IMR-90 (cell line): ENCODE measurements at regions not wholly inside any gene's neighbourhood (a gene's known extent, or its start where the extent isn't known, plus 50 kb on each side); places are given as distances from the start of the nearest gene placed in this dataset.

Experiments used
- ATAC-seq: fragments of 200-7000 bp; cut with Tn5 transposase; 2 replicates; pipeline ENCODE4 v1.9.1; 2020; ENCODE audit warnings: low read depth, mild to moderate bottlenecking, moderate library complexity
- BruUV-seq: library from RNA; stranded (reverse); fragments of 400-500 nt; replicated peaks from 2 replicates; lab custom pipeline; 2021; lab: Mats Ljungman, UMichigan
- CTCF ChIA-PET: fragments of 300-600 bp; formaldehyde crosslinking; extraction: SDS; loops from one replicate; lab custom pipeline; 2021; ENCODE audit warnings: antibody characterized with exemption; lab: Yijun Ruan, JAX
- POLR2A ChIA-PET: fragments of 300-600 bp; sonication (Branson Sonifier 250); formaldehyde crosslinking; loops from one replicate; lab custom pipeline; 2022; ENCODE audit warnings: antibody characterized with exemption; ENCODE audit not compliant: unreplicated experiment; lab: Charles Lee
- DNase-seq: peaks from one replicate; pipeline ENCODE4 v3.0.0; 2013
- H2AFZ ChIP-seq: replicated peaks from 2 replicates; pipeline ENCODE3; 2013; ENCODE audit warnings: low read length, mild to moderate bottlenecking; ENCODE audit not compliant: poor library complexity
- H2AK5ac ChIP-seq: 2 replicates; pipeline ENCODE4 v1.6.1; 2013; ENCODE audit warnings: low read depth, low read length, inconsistent platforms
- H2AK9ac ChIP-seq: replicated peaks from 2 replicates; pipeline ENCODE3; 2013; ENCODE audit warnings: mild to moderate bottlenecking, low read depth, low read length, moderate library complexity; ENCODE audit not compliant: poor library complexity
- H2BK120ac ChIP-seq: 2 replicates; pipeline ENCODE4 v1.6.1; 2013; ENCODE audit warnings: low read depth, low read length, inconsistent platforms
- H2BK15ac ChIP-seq: 3 replicates; pipeline ENCODE4 v1.6.1; 2013; ENCODE audit warnings: low read depth, low read length, inconsistent platforms
- H2BK20ac ChIP-seq: 2 replicates; pipeline ENCODE4 v1.6.1; 2013; ENCODE audit warnings: low read depth, mild to moderate bottlenecking, inconsistent platforms, low read length, moderate library complexity
- H2BK5ac ChIP-seq: 2 replicates; pipeline ENCODE4 v1.6.1; 2013; ENCODE audit warnings: mild to moderate bottlenecking, low read depth, low read length, inconsistent platforms; ENCODE audit not compliant: poor library complexity, severe bottlenecking
- H3K14ac ChIP-seq: replicated peaks from 2 replicates; pipeline ENCODE4 v1.6.1; 2013; ENCODE audit warnings: low read depth, low read length, inconsistent platforms
- H3K18ac ChIP-seq: 2 replicates; pipeline ENCODE4 v1.6.1; 2013; ENCODE audit warnings: low read depth, low read length, control low read depth
- H3K23ac ChIP-seq: 2 replicates; pipeline ENCODE4 v1.6.1; 2013; ENCODE audit warnings: low read depth, low read length, inconsistent platforms
- H3K27ac ChIP-seq: 2 replicates; pipeline ENCODE4 v1.5.1; 2013; ENCODE audit warnings: mild to moderate bottlenecking, control low read depth, low read length; ENCODE audit not compliant: insufficient read depth
- H3K27me3 ChIP-seq: 2 replicates; pipeline ENCODE4 v1.6.1; 2013; ENCODE audit warnings: low read length; ENCODE audit not compliant: control insufficient read depth, insufficient read depth
- H3K36me3 ChIP-seq: 2 replicates; pipeline ENCODE4 v1.6.1; 2013; ENCODE audit warnings: low read length, mixed read lengths; ENCODE audit not compliant: control insufficient read depth, insufficient read depth
- H3K4ac ChIP-seq: 2 replicates; pipeline ENCODE4 v1.6.1; 2013; ENCODE audit warnings: low read depth, low read length, inconsistent platforms
- H3K4me1 ChIP-seq: 2 replicates; pipeline ENCODE4 v1.6.1; 2013; ENCODE audit warnings: low read length, mixed read lengths; ENCODE audit not compliant: control insufficient read depth, insufficient read depth
- H3K4me2 ChIP-seq: 2 replicates; pipeline ENCODE4 v1.6.1; 2013; ENCODE audit warnings: low read depth, mild to moderate bottlenecking, control low read depth, low read length, moderate library complexity
- H3K4me3 ChIP-seq: 2 replicates; pipeline ENCODE4 v1.5.1; 2013; ENCODE audit warnings: low read depth, mild to moderate bottlenecking, control low read depth, low read length, moderate library complexity; ENCODE audit not compliant: insufficient read depth
- H3K56ac ChIP-seq: 2 replicates; pipeline ENCODE4 v1.6.1; 2013; ENCODE audit warnings: low read length, inconsistent platforms; ENCODE audit not compliant: insufficient read depth; ENCODE audit errors: extremely low read depth
- H3K79me1 ChIP-seq, 2 experiments: 2 replicates each; pipeline ENCODE4 v1.6.1; 2013; ENCODE audit warnings: low read length in 2 of 2, inconsistent platforms in 1 of 2, low read depth in 1 of 2
- H3K9ac ChIP-seq: 2 replicates; pipeline ENCODE4 v1.6.1; 2013; ENCODE audit warnings: low read depth, low read length, control low read depth
- H3K9me1 ChIP-seq: 2 replicates; pipeline ENCODE4 v1.6.1; 2013; ENCODE audit warnings: low read length, inconsistent platforms; ENCODE audit not compliant: insufficient read depth
- H3K9me3 ChIP-seq: 2 replicates; pipeline ENCODE4 v1.6.1; 2013; ENCODE audit warnings: low read length; ENCODE audit not compliant: control insufficient read depth, insufficient read depth
- H4K20me1 ChIP-seq: 2 replicates; pipeline ENCODE4 v1.6.1; 2013; ENCODE audit warnings: low read length, inconsistent platforms; ENCODE audit not compliant: insufficient read depth
- H4K5ac ChIP-seq: 2 replicates; pipeline ENCODE4 v1.6.1; 2013; ENCODE audit warnings: mild to moderate bottlenecking, low read depth, low read length, control low read depth
- H4K8ac ChIP-seq, 2 experiments: 2 replicates each; pipeline ENCODE4 v1.6.1; 2013; ENCODE audit warnings: low read depth in 2 of 2, low read length in 2 of 2, control low read depth in 1 of 2, inconsistent platforms in 1 of 2
- H4K91ac ChIP-seq: 2 replicates; pipeline ENCODE4 v1.6.1; 2013; ENCODE audit warnings: low read depth, low read length, inconsistent platforms; ENCODE audit not compliant: insufficient read depth
- BHLHE40 ChIP-seq: fragments of 150-350 bp; IDR thresholded peaks from 2 replicates; pipeline ENCODE4 v1.6.1; 2016; ENCODE audit warnings: mild to moderate bottlenecking, low read depth, low read length
- CEBPB ChIP-seq: IDR thresholded peaks from 2 replicates; pipeline ENCODE4 v1.6.1; 2012; ENCODE audit warnings: low read depth, low read length, improper control_type of control experiment
- CHD1 ChIP-seq: IDR thresholded peaks from 2 replicates; pipeline ENCODE4 v1.6.1; 2012; ENCODE audit warnings: low read depth, low read length, improper control_type of control experiment
- CTCF ChIP-seq: conservative IDR thresholded peaks from 2 replicates; pipeline ENCODE4 v1.5.1; 2012; ENCODE audit warnings: mild to moderate bottlenecking, low read depth, low read length, improper control_type of control experiment
- FOS ChIP-seq: fragments of 150-350 bp; IDR thresholded peaks from 2 replicates; pipeline ENCODE4 v1.6.1; 2016; ENCODE audit warnings: low read depth, low read length
- MAFK ChIP-seq: IDR thresholded peaks from 2 replicates; pipeline ENCODE4 v1.6.1; 2012; ENCODE audit warnings: low read depth, low read length, improper control_type of control experiment
- MXI1 ChIP-seq: IDR thresholded peaks from 2 replicates; pipeline ENCODE4 v1.6.1; 2012; ENCODE audit warnings: low read depth, mild to moderate bottlenecking, low read length, moderate library complexity, borderline replicate concordance
- NFE2L2 ChIP-seq: fragments of 150-350 bp; IDR thresholded peaks from 2 replicates; pipeline ENCODE4 v1.6.1; 2016; ENCODE audit warnings: low read depth, mild to moderate bottlenecking, low read length
- POLR2A ChIP-seq: IDR thresholded peaks from 2 replicates; pipeline ENCODE4 v1.6.1; 2012; ENCODE audit warnings: mild to moderate bottlenecking, low read depth, low read length
- RAD21 ChIP-seq: IDR thresholded peaks from 2 replicates; pipeline ENCODE4 v1.6.1; 2012; ENCODE audit warnings: low read length, improper control_type of control experiment
- RCOR1 ChIP-seq: IDR thresholded peaks from 2 replicates; pipeline ENCODE4 v1.6.1; 2012; ENCODE audit warnings: mild to moderate bottlenecking, low read length, improper control_type of control experiment; ENCODE audit not compliant: insufficient replicate concordance
- RFX5 ChIP-seq: IDR thresholded peaks from 2 replicates; pipeline ENCODE4 v1.8.0; 2012; ENCODE audit warnings: low read depth, mild to moderate bottlenecking, low read length, moderate library complexity
- WGBS, 2 experiments: methylation state at CpG; one replicate each; pipeline versions ENCODE4 v1.1.5 to v1.1.7; 2013; ENCODE audit warnings: missing lambda C conversion rate in 2 of 2; ENCODE audit not compliant: insufficient read length in 1 of 2; ENCODE audit errors: extremely low coverage in 2 of 2; 5-methylcytosine and 5-hydroxymethylcytosine counted together
- dilution Hi-C: fragments of 300-500 bp; cut with HindIII; formaldehyde crosslinking; loops from one replicate; pipeline ENCODE4 v1.14.3; 2018; ENCODE audit warnings: low sequenced_read_pairs; ENCODE audit not compliant: unreplicated experiment
- in situ Hi-C: fragments of 300-500 bp; cut with MboI; formaldehyde crosslinking; loops from 3 replicates; pipeline ENCODE4 v1.14.3; 2019; ENCODE audit warnings: low sequenced_read_pairs, inconsistent platforms, mixed read lengths
- intact Hi-C: fragments of 100-400 bp; cut with micrococcal nuclease; formaldehyde crosslinking; loops from 2 replicates; pipeline ENCODE4 v1.10.0; 2022
- TF ChIP-seq, protein P1 (sequence below): fragments of 150-350 bp; IDR thresholded peaks from 2 replicates; pipeline ENCODE4 v1.6.1; 2016; ENCODE audit warnings: low read depth, mild to moderate bottlenecking, low read length, moderate library complexity, borderline replicate concordance
- TF ChIP-seq, protein P2 (sequence below): fragments of 150-350 bp; IDR thresholded peaks from 2 replicates; pipeline ENCODE4 v1.6.1; 2017; ENCODE audit warnings: mild to moderate bottlenecking, antibody characterized with exemption, low read length, low read depth

GRCh38 chr1:34701326-34702060 is 53.4 kb upstream of the GJB5 start:
- no peak overlapping the region for H2AK5ac ChIP-seq
- no peak for ATAC-seq
- no peak overlapping the region for H2AK9ac ChIP-seq
- H2BK120ac ChIP-seq, result no peak overlapping the region
- CTCF ChIA-PET, result no interaction called here
- H2BK15ac ChIP-seq, result no peak overlapping the region
- H3K14ac ChIP-seq, result no peak overlapping the region
- H3K27ac ChIP-seq, result no peak overlapping the region
- no peak overlapping the region for H2BK5ac ChIP-seq
- dilution Hi-C loops (no loop called here), in situ Hi-C loops (no loop called here), intact Hi-C loops (no loop called here)
- POLR2A ChIA-PET, result no interaction called here
- no peaks in the 10 kb centered on the region for H3K27me3 ChIP-seq
- H3K4ac ChIP-seq, result no peak overlapping the region
- H2AFZ ChIP-seq, result no peak overlapping the region
- H3K36me3 ChIP-seq, result no peaks in the 10 kb centered on the region
- H3K9me1 ChIP-seq, result no peaks in the 10 kb centered on the region
- no peak overlapping the region for H3K18ac ChIP-seq
- no peaks in the 10 kb centered on the region for H4K20me1 ChIP-seq
- H3K9me3 ChIP-seq, result peaks cover 5% of the 10 kb centered on the region; the same call in 1 of the 2 replicates
- H4K5ac ChIP-seq, result no peak overlapping the region
- no peak overlapping the region for H3K9ac ChIP-seq
- no CpG with 5 or more reads among the region's 5 CpGs for WGBS, 2 experiments
- H3K4me3 ChIP-seq, result no peak overlapping the region
- no peak overlapping the region for H2BK20ac ChIP-seq
- H3K4me2 ChIP-seq, result no peak overlapping the region
- BruUV-seq, result no TSS peak
- TF ChIP-seq CEBPB (no peak), POLR2A (no peak), RFX5 (no peak), CTCF (no peak), RAD21 (no peak), MXI1 (no peak), CHD1 (no peak), MAFK (no peak), FOS (no peak), NFE2L2 (no peak), BHLHE40 (no peak), RCOR1 (no peak)
- TF ChIP-seq, protein P1, sequence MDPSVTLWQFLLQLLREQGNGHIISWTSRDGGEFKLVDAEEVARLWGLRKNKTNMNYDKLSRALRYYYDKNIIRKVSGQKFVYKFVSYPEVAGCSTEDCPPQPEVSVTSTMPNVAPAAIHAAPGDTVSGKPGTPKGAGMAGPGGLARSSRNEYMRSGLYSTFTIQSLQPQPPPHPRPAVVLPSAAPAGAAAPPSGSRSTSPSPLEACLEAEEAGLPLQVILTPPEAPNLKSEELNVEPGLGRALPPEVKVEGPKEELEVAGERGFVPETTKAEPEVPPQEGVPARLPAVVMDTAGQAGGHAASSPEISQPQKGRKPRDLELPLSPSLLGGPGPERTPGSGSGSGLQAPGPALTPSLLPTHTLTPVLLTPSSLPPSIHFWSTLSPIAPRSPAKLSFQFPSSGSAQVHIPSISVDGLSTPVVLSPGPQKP, result no peak
- TF ChIP-seq, protein P2, sequence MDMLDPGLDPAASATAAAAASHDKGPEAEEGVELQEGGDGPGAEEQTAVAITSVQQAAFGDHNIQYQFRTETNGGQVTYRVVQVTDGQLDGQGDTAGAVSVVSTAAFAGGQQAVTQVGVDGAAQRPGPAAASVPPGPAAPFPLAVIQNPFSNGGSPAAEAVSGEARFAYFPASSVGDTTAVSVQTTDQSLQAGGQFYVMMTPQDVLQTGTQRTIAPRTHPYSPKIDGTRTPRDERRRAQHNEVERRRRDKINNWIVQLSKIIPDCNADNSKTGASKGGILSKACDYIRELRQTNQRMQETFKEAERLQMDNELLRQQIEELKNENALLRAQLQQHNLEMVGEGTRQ, result no peak
- no peak overlapping the region for H3K56ac ChIP-seq
- no peak overlapping the region for H4K8ac ChIP-seq
- DNase-seq, result no peak
- no peak overlapping the region for H4K91ac ChIP-seq
- H3K79me1 ChIP-seq, result no peaks in the 10 kb centered on the region
- no peaks in the 10 kb centered on the region for H3K4me1 ChIP-seq
- H3K23ac ChIP-seq, result no peak overlapping the region
